ENCODE measurements at regions not wholly inside any gene's neighbourhood (a gene's known extent, or its start where the extent isn't known, plus 50 kb on each side); places are given as distances from the start of the nearest gene placed in this dataset.

DNA sequence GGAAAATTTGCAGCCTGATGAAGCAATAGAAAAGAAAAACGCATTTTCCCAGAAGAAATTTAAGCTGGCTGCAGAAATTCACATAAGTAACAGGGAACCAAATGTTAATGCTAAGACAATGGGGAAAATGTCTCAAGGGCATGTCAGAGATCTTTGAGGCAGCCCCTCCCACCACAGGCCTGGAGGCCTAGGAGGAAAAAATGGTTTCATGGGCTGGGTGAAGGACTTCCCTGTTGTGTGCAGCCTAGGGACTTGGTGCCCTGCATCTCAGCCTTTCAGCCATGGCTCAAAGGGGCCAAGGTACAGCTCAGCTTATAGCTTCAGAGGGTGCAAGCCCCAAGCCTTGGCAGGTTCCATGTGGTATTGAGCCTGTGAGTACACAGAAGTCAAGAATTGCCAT, 476.1 kb upstream of the DPP6 start:
- no peaks in the 10 kb centered on the region for H3K79me2 ChIP-seq (replicated peaks; ENCODE audit: insufficient read depth, low read length)
- no peaks in the 10 kb centered on the region for H3K36me3 ChIP-seq (ENCODE audit: insufficient read depth, low read length)
- H3K27me3 ChIP-seq (ENCODE audit: insufficient read depth, low read depth, low read length), result no peaks in the 10 kb centered on the region
- TF ChIP-seq REST (IDR thresholded peaks at IDR 0.05; ENCODE audit: borderline replicate concordance) (no peak), SMC3 (conservative IDR thresholded peaks at IDR 0.05; ENCODE audit: poor library complexity) (no peak)
- peaks cover 5% of the 10 kb centered on the region for H3K9me3 ChIP-seq (ENCODE audit: low read length)
- H4K20me1 ChIP-seq (ENCODE audit: insufficient read depth), result no peaks in the 10 kb centered on the region
- H3K4me2 ChIP-seq (ENCODE audit: low read length), result no peak overlapping the region
- H3K4me3 ChIP-seq (ENCODE audit: low read length), result no peak overlapping the region
- H3K9ac ChIP-seq (ENCODE audit: low read length), result no peak overlapping the region
- H3F3A ChIP-seq (ENCODE audit: insufficient read depth, low read length, poor library complexity, severe bottlenecking), result no peaks in the 10 kb centered on the region
- no peaks in the 10 kb centered on the region for H3K9me2 ChIP-seq (ENCODE audit: insufficient read depth, low read length)
- H2AFZ ChIP-seq (ENCODE audit: low read depth, low read length), result no peak overlapping the region
- no peak overlapping the region for H3K27ac ChIP-seq (ENCODE audit: low read length)

GRCh38 chr7:153581419-153581818, 470.8 kb upstream of the DPP6 start:
- no peak overlapping the region for H3K9ac ChIP-seq (ENCODE audit: low read length)
- H3K27me3 ChIP-seq (ENCODE audit: insufficient read depth, low read depth, low read length), result no peaks in the 10 kb centered on the region
- H3K27ac ChIP-seq (ENCODE audit: low read length), result no peak overlapping the region
- H3F3A ChIP-seq (ENCODE audit: insufficient read depth, low read length, poor library complexity, severe bottlenecking), result no peaks in the 10 kb centered on the region
- H4K20me1 ChIP-seq (ENCODE audit: insufficient read depth), result no peaks in the 10 kb centered on the region
- H3K9me3 ChIP-seq (ENCODE audit: low read length), result peaks cover 3% of the 10 kb centered on the region
- no peak overlapping the region for H3K4me2 ChIP-seq (ENCODE audit: low read length)
- TF ChIP-seq EP300 (conservative IDR thresholded peaks at IDR 0.05; ENCODE audit: poor library complexity, severe bottlenecking), result no peak
- TF ChIP-seq EZH2 (IDR thresholded peaks at IDR 0.05; ENCODE audit: borderline replicate concordance, insufficient read depth, low read length, poor library complexity, severe bottlenecking), result no peak
- H2AFZ ChIP-seq (ENCODE audit: low read depth, low read length), result no peak overlapping the region
- H3K4me3 ChIP-seq (ENCODE audit: low read length), result no peak overlapping the region
- H3K9me2 ChIP-seq (ENCODE audit: insufficient read depth, low read length), result no peaks in the 10 kb centered on the region
- no peaks in the 10 kb centered on the region for H3K79me2 ChIP-seq (replicated peaks; ENCODE audit: insufficient read depth, low read length)
- no peaks in the 10 kb centered on the region for H3K36me3 ChIP-seq (ENCODE audit: insufficient read depth, low read length)

DNA sequence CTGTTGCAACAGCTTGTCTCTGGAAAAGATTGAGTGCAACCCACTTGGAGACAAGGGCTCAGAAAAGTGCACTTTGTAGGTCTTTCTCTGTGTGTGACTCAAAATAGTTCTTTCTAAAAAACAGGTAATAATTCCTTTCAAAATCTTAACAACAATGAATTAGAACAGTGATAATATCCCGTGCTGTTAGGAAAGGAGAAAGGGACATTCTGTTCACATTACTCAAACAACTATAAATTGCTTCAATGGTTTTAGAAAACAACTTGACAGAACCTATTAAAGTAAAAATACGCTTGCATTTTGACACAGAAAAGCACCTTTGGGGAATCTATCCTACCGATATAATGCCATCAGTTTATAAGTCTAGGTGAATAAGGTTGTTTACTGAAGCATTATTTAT, 468.1 kb upstream of the DPP6 start:
- no peak overlapping the region for H3K9ac ChIP-seq (ENCODE audit: low read length)
- H3K79me2 ChIP-seq (replicated peaks; ENCODE audit: insufficient read depth, low read length), result no peaks in the 10 kb centered on the region
- H2AFZ ChIP-seq (ENCODE audit: low read depth, low read length), result no peak overlapping the region
- H3K27ac ChIP-seq (ENCODE audit: low read length), result no peak overlapping the region
- no peaks in the 10 kb centered on the region for H4K20me1 ChIP-seq (ENCODE audit: insufficient read depth)
- H3K9me2 ChIP-seq (ENCODE audit: insufficient read depth, low read length), result no peaks in the 10 kb centered on the region
- no peak overlapping the region for H3K4me3 ChIP-seq (ENCODE audit: low read length)
- H3K4me2 ChIP-seq (ENCODE audit: low read length), result no peak overlapping the region
- no peaks in the 10 kb centered on the region for H3F3A ChIP-seq (ENCODE audit: insufficient read depth, low read length, poor library complexity, severe bottlenecking)
- no peaks in the 10 kb centered on the region for H3K9me3 ChIP-seq (ENCODE audit: low read length)
- H3K27me3 ChIP-seq (ENCODE audit: insufficient read depth, low read depth, low read length), result no peaks in the 10 kb centered on the region
- TF ChIP-seq TAF1 (IDR thresholded peaks at IDR 0.05; ENCODE audit: low read depth) (no peak), EZH2 (IDR thresholded peaks at IDR 0.05; ENCODE audit: borderline replicate concordance, insufficient read depth, low read length, poor library complexity, severe bottlenecking) (no peak), EP300 (conservative IDR thresholded peaks at IDR 0.05; ENCODE audit: poor library complexity, severe bottlenecking) (no peak), CTCF (IDR thresholded peaks at IDR 0.05; ENCODE audit: poor library complexity, severe bottlenecking) (no peak), MXI1 (conservative IDR thresholded peaks at IDR 0.05; ENCODE audit: poor library complexity, severe bottlenecking) (no peak), RAD21 (conservative IDR thresholded peaks at IDR 0.05) (no peak), SMC3 (conservative IDR thresholded peaks at IDR 0.05; ENCODE audit: poor library complexity) (no peak), POLR2AphosphoS5 (IDR thresholded peaks at IDR 0.05) (no peak), REST (IDR thresholded peaks at IDR 0.05; ENCODE audit: borderline replicate concordance) (no peak)
- no peaks in the 10 kb centered on the region for H3K36me3 ChIP-seq (ENCODE audit: insufficient read depth, low read length)
